ENCODE measurements at regions not wholly inside any gene's neighbourhood (a gene's known extent, or its start where the extent isn't known, plus 50 kb on each side); places are given as distances from the start of the nearest gene placed in this dataset.
A peak's percentile ranks its signal among the peaks of the same experiment; 100 is the strongest.

- peaks cover 4% of the 10 kb centered on the region for H3K9me3 Mint-ChIP-seq (ENCODE audit: unreplicated experiment)
- no peaks in the 10 kb centered on the region for H3K36me3 Mint-ChIP-seq (ENCODE audit: unreplicated experiment)
- TF ChIP-seq CTCF (IDR thresholded peaks at IDR 0.05) = peak; percentile 23
- peaks cover 22% of the 10 kb centered on the region for H3K4me1 Mint-ChIP-seq (ENCODE audit: unreplicated experiment)
- no peak overlapping the region for H3K4me3 Mint-ChIP-seq (ENCODE audit: unreplicated experiment)
- DNase-seq (ENCODE audit: extremely low spot score, unreplicated experiment) = no peak
- H3K27ac Mint-ChIP-seq (ENCODE audit: unreplicated experiment) = peak overlapping the region; percentile 76
- no peaks in the 10 kb centered on the region for H3K27me3 Mint-ChIP-seq (ENCODE audit: unreplicated experiment)
Observed at GRCh38 chr6:139905404-139906052, 531.1 kb upstream of the CITED2 start.

GRCh38 chr6:139904568-139904967 lies 530.1 kb upstream of the CITED2 start:
- no peaks in the 10 kb centered on the region for H3K36me3 Mint-ChIP-seq (ENCODE audit: unreplicated experiment)
- H3K27ac Mint-ChIP-seq (ENCODE audit: unreplicated experiment) = no peak overlapping the region
- peaks cover 20% of the 10 kb centered on the region for H3K4me1 Mint-ChIP-seq (ENCODE audit: unreplicated experiment)
- no peak for DNase-seq (ENCODE audit: extremely low spot score, unreplicated experiment)
- no peak for TF ChIP-seq CTCF (IDR thresholded peaks at IDR 0.05)
- H3K27me3 Mint-ChIP-seq (ENCODE audit: unreplicated experiment) = no peaks in the 10 kb centered on the region
- H3K9me3 Mint-ChIP-seq (ENCODE audit: unreplicated experiment) = peaks cover 4% of the 10 kb centered on the region
- H3K4me3 Mint-ChIP-seq (ENCODE audit: unreplicated experiment) = no peak overlapping the region

- Mint-ChIP-seq H3K9me3 (ENCODE audit: unreplicated experiment) (peaks cover 4% of the 10 kb centered on the region), H3K27ac (ENCODE audit: unreplicated experiment) (no peak overlapping the region), H3K4me1 (ENCODE audit: unreplicated experiment) (peaks cover 20% of the 10 kb centered on the region), H3K27me3 (ENCODE audit: unreplicated experiment) (no peaks in the 10 kb centered on the region), H3K4me3 (ENCODE audit: unreplicated experiment) (no peak overlapping the region), H3K36me3 (ENCODE audit: unreplicated experiment) (no peaks in the 10 kb centered on the region)
- TF ChIP-seq CTCF (IDR thresholded peaks at IDR 0.05) = no peak
- DNase-seq (ENCODE audit: extremely low spot score, unreplicated experiment) = no peak
Observed at GRCh38 chr6:139904158-139904533, 529.7 kb upstream of the CITED2 start.

GRCh38 chr6:139903411-139904157 lies 529.1 kb upstream of the CITED2 start:
- Mint-ChIP-seq H3K4me1 (ENCODE audit: unreplicated experiment) (peaks cover 20% of the 10 kb centered on the region), H3K36me3 (ENCODE audit: unreplicated experiment) (no peaks in the 10 kb centered on the region), H3K4me3 (ENCODE audit: unreplicated experiment) (no peak overlapping the region), H3K9me3 (ENCODE audit: unreplicated experiment) (peaks cover 4% of the 10 kb centered on the region), H3K27me3 (ENCODE audit: unreplicated experiment) (no peaks in the 10 kb centered on the region), H3K27ac (ENCODE audit: unreplicated experiment) (no peak overlapping the region)
- DNase-seq (ENCODE audit: extremely low spot score, unreplicated experiment) = no peak
- no peak for TF ChIP-seq CTCF (IDR thresholded peaks at IDR 0.05)

GRCh38 chr6:139895205-139895793 lies 520.9 kb upstream of the CITED2 start:
- no peaks in the 10 kb centered on the region for H3K9me3 Mint-ChIP-seq (ENCODE audit: unreplicated experiment)
- no peaks in the 10 kb centered on the region for H3K27me3 Mint-ChIP-seq (ENCODE audit: unreplicated experiment)
- peak; percentile 42 for TF ChIP-seq CTCF (IDR thresholded peaks at IDR 0.05)
- DNase-seq (ENCODE audit: extremely low spot score, unreplicated experiment) = no peak
- H3K4me3 Mint-ChIP-seq (ENCODE audit: unreplicated experiment) = no peak overlapping the region
- H3K27ac Mint-ChIP-seq (ENCODE audit: unreplicated experiment) = no peak overlapping the region
- no peaks in the 10 kb centered on the region for H3K36me3 Mint-ChIP-seq (ENCODE audit: unreplicated experiment)
- H3K4me1 Mint-ChIP-seq (ENCODE audit: unreplicated experiment) = peaks cover 1% of the 10 kb centered on the region

Measured in osteocyte (in vitro differentiated cells).